ENCODE measurements at regions not wholly inside any gene's neighbourhood (a gene's known extent, or its start where the extent isn't known, plus 50 kb on each side); places are given as distances from the start of the nearest gene placed in this dataset.
"Not testable (repeated sequence)": the region's sequence is repeated elsewhere in the genome, so short reads cannot be mapped to it uniquely, and the experiment has no call there.

DNA sequence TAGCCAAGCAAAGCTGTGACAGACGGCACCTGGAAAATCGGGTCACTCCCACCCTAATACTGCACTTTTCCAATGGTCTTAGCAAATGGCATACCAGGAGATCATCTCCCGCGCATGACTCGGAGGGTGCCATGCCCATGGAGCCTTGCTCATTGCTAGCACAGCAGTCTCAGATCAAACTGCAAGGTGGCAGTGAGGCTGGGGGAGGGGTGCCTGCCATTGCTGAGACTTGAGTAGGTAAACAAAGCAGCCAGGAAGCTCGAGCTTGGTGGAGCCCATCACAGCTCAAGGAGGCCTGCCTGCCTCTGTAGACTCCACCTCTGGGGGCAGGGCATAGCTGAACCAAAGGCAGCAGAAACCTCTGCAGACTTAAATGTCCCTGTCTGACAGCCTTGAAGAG lies 113.1 kb upstream of the CLDN18 start:
- H3K4me1 ChIP-seq (ENCODE audit: control insufficient read depth, insufficient read depth, low read length); H3K27me3 ChIP-seq (ENCODE audit: control insufficient read depth, insufficient read depth, low read length, poor library complexity, severe bottlenecking); H3K4me3 ChIP-seq (ENCODE audit: insufficient read depth, low read depth, low read length); H3K27ac ChIP-seq (ENCODE audit: insufficient read depth, low read depth, low read length, poor library complexity, severe bottlenecking); H3K36me3 ChIP-seq (ENCODE audit: control insufficient read depth, insufficient read depth, low read length); H3K9me3 ChIP-seq (ENCODE audit: control insufficient read depth, low read length): not testable (repeated sequence)
- WGBS, 2 experiments: 84 to 86% methylated on average over 6 of the region's 6 CpGs

DNA sequence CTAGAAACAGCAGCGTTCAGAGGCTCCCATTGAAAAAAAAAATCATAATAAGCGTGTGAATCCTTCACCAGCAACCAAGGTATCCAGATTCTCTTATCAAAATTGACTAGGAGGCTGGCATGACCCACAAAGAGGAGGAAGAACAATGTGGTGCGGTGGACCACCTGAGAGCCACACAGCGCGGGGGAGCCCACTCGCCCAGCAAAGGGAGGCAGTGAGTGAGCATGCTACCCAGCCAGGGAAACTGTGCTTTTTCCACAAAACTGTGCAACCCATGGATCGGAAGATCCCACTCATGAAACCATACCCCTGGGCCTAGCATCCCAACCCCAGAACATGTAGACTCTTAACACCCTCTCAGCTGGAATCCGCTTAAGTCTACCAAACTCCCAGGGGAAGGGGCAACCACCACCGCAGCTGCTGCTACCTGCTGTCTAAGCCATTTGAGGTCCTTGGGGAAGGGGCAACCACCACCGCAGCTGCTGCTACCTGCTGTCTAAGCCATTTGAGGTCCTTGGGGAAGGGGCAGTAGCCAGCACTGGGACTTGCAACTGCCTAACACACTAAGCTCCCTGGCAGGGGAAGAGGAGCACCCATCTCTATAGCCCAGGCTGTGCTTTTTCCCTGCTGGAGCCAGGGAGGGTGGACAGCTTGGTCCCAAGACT lies 102.8 kb upstream of the CLDN18 start:
- H3K4me1 ChIP-seq (ENCODE audit: control insufficient read depth, insufficient read depth, low read length): no peaks in the 10 kb centered on the region
- H3K27me3 ChIP-seq (ENCODE audit: control insufficient read depth, insufficient read depth, low read length, poor library complexity, severe bottlenecking): no peaks in the 10 kb centered on the region
- no peaks in the 10 kb centered on the region for H3K9me3 ChIP-seq (ENCODE audit: control insufficient read depth, low read length)
- no peaks in the 10 kb centered on the region for H3K36me3 ChIP-seq (ENCODE audit: control insufficient read depth, insufficient read depth, low read length)
- no peak overlapping the region for H3K4me3 ChIP-seq (ENCODE audit: insufficient read depth, low read depth, low read length)
- no peak overlapping the region for H3K27ac ChIP-seq (ENCODE audit: insufficient read depth, low read depth, low read length, poor library complexity, severe bottlenecking)
- WGBS, 2 experiments: 94 to 95% methylated on average over 10 of the region's 10 CpGs

DNA sequence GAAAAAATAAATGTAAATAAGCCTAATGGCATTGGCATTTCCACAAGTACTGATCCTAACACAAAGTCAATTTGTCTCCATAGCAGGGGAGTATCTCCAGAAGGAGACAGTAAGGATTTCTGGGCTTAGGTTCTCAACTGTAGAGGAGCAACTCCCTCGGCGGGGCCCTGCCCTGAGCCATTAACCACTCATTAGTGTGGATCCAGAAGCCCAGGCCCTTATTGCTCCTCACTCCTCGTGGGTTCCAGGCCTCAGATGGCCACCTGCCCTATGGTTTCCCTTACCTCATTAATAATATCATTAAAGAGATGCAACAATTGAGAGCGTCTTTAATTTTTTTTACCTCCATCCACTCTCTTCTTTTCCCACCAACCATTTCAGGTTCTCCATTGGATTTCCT lies 85.3 kb upstream of the CLDN18 start:
- Histone ChIP-seq H3K27me3 (ENCODE audit: control insufficient read depth, insufficient read depth, low read length, poor library complexity, severe bottlenecking) (no peaks in the 10 kb centered on the region), H3K4me1 (ENCODE audit: control insufficient read depth, insufficient read depth, low read length) (no peaks in the 10 kb centered on the region), H3K27ac (ENCODE audit: insufficient read depth, low read depth, low read length, poor library complexity, severe bottlenecking) (no peak overlapping the region), H3K4me3 (ENCODE audit: insufficient read depth, low read depth, low read length) (no peak overlapping the region), H3K36me3 (ENCODE audit: control insufficient read depth, insufficient read depth, low read length) (no peaks in the 10 kb centered on the region), H3K9me3 (ENCODE audit: control insufficient read depth, low read length) (no peaks in the 10 kb centered on the region)
- WGBS, 2 experiments: 88 to 89% methylated on average over 4 of the region's 4 CpGs

DNA sequence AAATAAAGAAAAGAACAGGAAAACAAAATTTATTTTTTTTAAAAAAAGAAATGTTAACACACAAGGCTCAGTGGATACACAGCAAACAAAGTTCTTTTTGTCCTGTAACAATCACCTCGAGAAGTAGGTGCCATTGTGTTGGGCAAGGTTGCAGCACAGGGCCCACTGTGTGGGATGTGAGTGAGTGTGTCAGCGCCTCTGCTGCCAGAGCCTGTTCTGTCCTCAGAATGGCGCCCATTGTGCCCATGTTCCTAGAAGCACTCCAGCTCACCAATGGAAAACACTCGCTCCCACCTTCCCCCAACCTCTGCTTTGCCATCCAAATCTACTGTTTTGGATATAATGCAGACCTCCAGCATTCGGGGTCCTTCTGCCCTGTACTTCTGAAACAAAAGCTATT lies 84.9 kb upstream of the CLDN18 start:
- Histone ChIP-seq H3K27ac (ENCODE audit: insufficient read depth, low read depth, low read length, poor library complexity, severe bottlenecking) (no peak overlapping the region), H3K4me3 (ENCODE audit: insufficient read depth, low read depth, low read length) (no peak overlapping the region), H3K9me3 (ENCODE audit: control insufficient read depth, low read length) (no peaks in the 10 kb centered on the region), H3K36me3 (ENCODE audit: control insufficient read depth, insufficient read depth, low read length) (no peaks in the 10 kb centered on the region), H3K27me3 (ENCODE audit: control insufficient read depth, insufficient read depth, low read length, poor library complexity, severe bottlenecking) (no peaks in the 10 kb centered on the region), H3K4me1 (ENCODE audit: control insufficient read depth, insufficient read depth, low read length) (no peaks in the 10 kb centered on the region)
- 91 to 93% methylated on average over 5 of the region's 5 CpGs for WGBS, 2 experiments

DNA sequence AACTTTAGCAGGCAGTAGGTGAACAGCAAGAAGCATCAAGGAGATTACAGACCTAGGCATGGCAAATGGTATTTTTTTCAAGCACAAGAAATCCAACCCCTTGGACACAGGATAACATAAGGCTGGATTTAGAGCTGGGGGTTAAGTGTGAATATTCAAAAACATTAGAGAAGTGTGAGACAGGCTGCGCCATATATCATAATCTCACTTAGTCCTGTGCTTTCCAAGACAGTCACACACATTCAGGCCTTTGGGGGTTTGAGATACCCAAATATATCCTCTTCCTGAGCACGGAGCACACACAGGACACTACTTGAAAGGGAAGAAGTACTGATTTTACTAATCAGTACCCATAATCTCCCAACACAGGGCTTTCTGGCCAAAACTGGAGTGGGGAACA lies 83.0 kb upstream of the CLDN18 start:
- Histone ChIP-seq H3K4me1 (ENCODE audit: control insufficient read depth, insufficient read depth, low read length) (no peaks in the 10 kb centered on the region), H3K27ac (ENCODE audit: insufficient read depth, low read depth, low read length, poor library complexity, severe bottlenecking) (no peak overlapping the region), H3K9me3 (ENCODE audit: control insufficient read depth, low read length) (no peaks in the 10 kb centered on the region), H3K36me3 (ENCODE audit: control insufficient read depth, insufficient read depth, low read length) (no peaks in the 10 kb centered on the region), H3K4me3 (ENCODE audit: insufficient read depth, low read depth, low read length) (no peak overlapping the region), H3K27me3 (ENCODE audit: control insufficient read depth, insufficient read depth, low read length, poor library complexity, severe bottlenecking) (no peaks in the 10 kb centered on the region)
- 84 to 100% methylated on average over 2 of the region's 2 CpGs for WGBS, 2 experiments

DNA sequence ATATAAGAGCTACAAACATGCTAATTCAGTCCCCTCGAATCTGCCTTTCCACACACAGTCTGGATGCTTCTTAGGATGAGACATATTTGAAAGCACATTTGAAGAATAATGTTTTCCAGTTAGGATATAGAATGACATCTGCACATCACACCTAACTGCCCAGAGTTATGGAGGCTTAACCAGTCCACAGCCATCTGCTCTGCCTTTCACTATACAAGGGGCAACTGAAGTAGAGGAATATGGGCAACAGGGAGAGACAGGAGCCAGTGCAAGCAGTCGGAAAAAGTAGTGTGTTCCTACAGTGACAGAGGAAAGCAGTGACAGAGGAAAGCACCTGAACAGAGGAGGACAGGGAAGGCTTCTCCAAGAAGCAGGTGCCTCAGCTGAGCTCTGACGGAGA lies 79.0 kb upstream of the CLDN18 start:
- H3K36me3 ChIP-seq (ENCODE audit: control insufficient read depth, insufficient read depth, low read length): no peaks in the 10 kb centered on the region
- H3K27me3 ChIP-seq (ENCODE audit: control insufficient read depth, insufficient read depth, low read length, poor library complexity, severe bottlenecking): no peaks in the 10 kb centered on the region
- no peak overlapping the region for H3K27ac ChIP-seq (ENCODE audit: insufficient read depth, low read depth, low read length, poor library complexity, severe bottlenecking)
- H3K4me3 ChIP-seq (ENCODE audit: insufficient read depth, low read depth, low read length): no peak overlapping the region
- 90 to 94% methylated on average over 2 to 3 of the region's 3 CpGs for WGBS, 2 experiments
- H3K4me1 ChIP-seq (ENCODE audit: control insufficient read depth, insufficient read depth, low read length): no peaks in the 10 kb centered on the region
- no peaks in the 10 kb centered on the region for H3K9me3 ChIP-seq (ENCODE audit: control insufficient read depth, low read length)

DNA sequence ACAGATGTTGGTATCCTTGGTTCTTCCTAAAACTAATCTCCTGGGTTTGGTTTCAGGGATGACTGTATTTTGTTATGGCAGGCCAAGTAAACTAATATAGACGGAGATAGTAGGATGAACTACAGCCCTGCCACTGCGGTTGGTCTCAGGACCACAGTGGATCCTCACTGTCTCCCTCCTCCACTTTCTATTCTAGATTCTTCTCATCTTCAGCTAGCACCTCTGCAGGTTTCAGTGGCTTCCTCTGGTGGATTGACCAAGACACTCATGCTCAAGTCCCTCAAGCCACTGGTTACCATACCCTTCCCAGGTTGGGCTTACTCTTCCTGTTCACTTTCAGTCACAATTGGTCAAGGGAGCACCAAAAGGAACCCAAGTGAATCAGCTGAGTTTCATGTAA lies 71.1 kb upstream of the CLDN18 start:
- WGBS, 2 experiments: 93 to 95% methylated on average over 2 of the region's 2 CpGs
- H3K27ac ChIP-seq (ENCODE audit: insufficient read depth, low read depth, low read length, poor library complexity, severe bottlenecking): no peak overlapping the region
- no peak overlapping the region for H3K4me3 ChIP-seq (ENCODE audit: insufficient read depth, low read depth, low read length)
- H3K4me1 ChIP-seq (ENCODE audit: control insufficient read depth, insufficient read depth, low read length): no peaks in the 10 kb centered on the region
- H3K27me3 ChIP-seq (ENCODE audit: control insufficient read depth, insufficient read depth, low read length, poor library complexity, severe bottlenecking): no peaks in the 10 kb centered on the region
- no peaks in the 10 kb centered on the region for H3K36me3 ChIP-seq (ENCODE audit: control insufficient read depth, insufficient read depth, low read length)
- H3K9me3 ChIP-seq (ENCODE audit: control insufficient read depth, low read length): no peaks in the 10 kb centered on the region

DNA sequence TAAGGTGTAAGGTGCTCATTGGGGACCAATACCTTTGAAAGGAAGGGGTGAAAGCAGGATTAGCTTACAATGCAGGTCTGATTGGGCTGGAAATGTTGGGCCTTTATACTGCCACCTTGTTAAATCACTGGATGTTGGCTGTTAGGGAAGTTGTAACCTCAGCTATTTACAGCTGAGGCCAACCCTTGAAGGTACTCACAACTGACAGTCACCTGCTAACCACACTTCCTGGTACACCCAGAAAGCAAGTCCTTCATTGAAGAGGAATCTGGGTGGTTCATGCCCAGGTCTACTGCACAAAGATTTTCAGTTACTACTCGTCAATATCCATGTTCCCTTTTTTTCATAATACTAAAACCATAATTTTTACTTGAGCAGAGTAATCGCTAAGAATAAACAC lies 65.4 kb upstream of the CLDN18 start:
- Histone ChIP-seq H3K9me3 (ENCODE audit: control insufficient read depth, low read length) (no peaks in the 10 kb centered on the region), H3K4me1 (ENCODE audit: control insufficient read depth, insufficient read depth, low read length) (no peaks in the 10 kb centered on the region), H3K36me3 (ENCODE audit: control insufficient read depth, insufficient read depth, low read length) (no peaks in the 10 kb centered on the region), H3K4me3 (ENCODE audit: insufficient read depth, low read depth, low read length) (no peak overlapping the region), H3K27ac (ENCODE audit: insufficient read depth, low read depth, low read length, poor library complexity, severe bottlenecking) (no peak overlapping the region), H3K27me3 (ENCODE audit: control insufficient read depth, insufficient read depth, low read length, poor library complexity, severe bottlenecking) (no peaks in the 10 kb centered on the region)
- WGBS, 2 experiments: 94 to 95% methylated on average over 2 of the region's 2 CpGs

DNA sequence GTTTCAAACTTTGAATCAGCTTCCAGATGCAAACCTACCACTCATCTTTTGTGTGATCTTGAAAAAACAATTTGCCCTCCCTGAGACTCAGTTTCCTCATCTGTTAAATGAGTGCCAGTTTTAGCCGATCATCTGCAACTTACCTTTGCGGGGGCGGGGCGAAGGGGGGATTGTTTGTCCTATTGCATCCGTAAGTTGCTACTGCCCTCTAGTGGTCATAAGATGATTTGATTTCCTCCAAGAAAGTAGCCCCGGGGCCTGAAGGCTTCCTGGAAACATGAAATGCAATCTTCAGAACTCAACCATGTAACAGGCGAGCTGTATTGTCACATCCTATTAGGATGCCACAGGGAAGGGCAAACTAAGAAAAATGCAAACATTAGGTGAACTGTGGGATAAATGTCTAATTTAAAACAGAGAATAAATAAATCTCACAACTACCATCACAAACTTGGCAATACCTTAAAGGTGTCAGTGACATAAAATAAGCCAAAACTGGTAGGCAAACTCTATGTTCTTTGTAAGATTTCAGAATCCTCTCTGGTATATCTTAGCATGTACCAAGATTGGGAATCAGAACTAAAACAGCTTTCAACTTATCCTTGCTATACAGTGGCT lies 63.5 kb upstream of the CLDN18 start:
- Histone ChIP-seq H3K27me3 (ENCODE audit: control insufficient read depth, insufficient read depth, low read length, poor library complexity, severe bottlenecking) (no peaks in the 10 kb centered on the region), H3K4me3 (ENCODE audit: insufficient read depth, low read depth, low read length) (no peak overlapping the region), H3K9me3 (ENCODE audit: control insufficient read depth, low read length) (no peaks in the 10 kb centered on the region), H3K27ac (ENCODE audit: insufficient read depth, low read depth, low read length, poor library complexity, severe bottlenecking) (no peak overlapping the region), H3K4me1 (ENCODE audit: control insufficient read depth, insufficient read depth, low read length) (no peaks in the 10 kb centered on the region), H3K36me3 (ENCODE audit: control insufficient read depth, insufficient read depth, low read length) (no peaks in the 10 kb centered on the region)
- WGBS, 2 experiments: 16 to 18% methylated on average over 7 of the region's 7 CpGs

DNA sequence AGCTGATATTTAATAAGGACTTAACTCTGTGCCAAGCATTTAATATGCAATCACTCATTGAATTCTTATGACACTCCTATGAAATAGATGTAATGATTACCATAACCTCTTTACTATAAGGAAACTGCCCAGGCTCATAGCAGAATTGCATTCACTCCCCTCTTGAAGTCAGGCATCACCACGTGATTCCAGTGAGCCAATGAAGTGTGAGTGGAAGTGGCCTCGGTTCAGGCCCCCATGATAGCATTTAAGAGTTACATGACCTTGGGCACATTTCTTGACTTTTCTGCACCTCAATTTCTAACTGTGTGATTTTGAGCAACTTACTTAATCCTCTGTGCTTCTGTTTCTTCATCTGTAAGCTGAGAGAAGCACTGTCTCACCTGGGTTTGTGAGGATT lies 62.8 kb upstream of the CLDN18 start:
- H3K4me1 ChIP-seq (ENCODE audit: control insufficient read depth, insufficient read depth, low read length): no peaks in the 10 kb centered on the region
- no peaks in the 10 kb centered on the region for H3K27me3 ChIP-seq (ENCODE audit: control insufficient read depth, insufficient read depth, low read length, poor library complexity, severe bottlenecking)
- no peak overlapping the region for H3K27ac ChIP-seq (ENCODE audit: insufficient read depth, low read depth, low read length, poor library complexity, severe bottlenecking)
- no peak overlapping the region for H3K4me3 ChIP-seq (ENCODE audit: insufficient read depth, low read depth, low read length)
- no peaks in the 10 kb centered on the region for H3K9me3 ChIP-seq (ENCODE audit: control insufficient read depth, low read length)
- no peaks in the 10 kb centered on the region for H3K36me3 ChIP-seq (ENCODE audit: control insufficient read depth, insufficient read depth, low read length)
- 83 to 96% methylated on average over 2 of the region's 2 CpGs for WGBS, 2 experiments
